Lower lobe of right lung (tissue), 2 donors: ENCODE measurements at regions not wholly inside any gene's neighbourhood (a gene's known extent, or its start where the extent isn't known, plus 50 kb on each side); places are given as distances from the start of the nearest gene placed in this dataset.

Source experiments
- ATAC-seq, 2 donors: fragments of 200-7000 bp; cut with Tn5 transposase; one replicate each; pipeline ENCODE4 v1.9.1; 2020 to 2022; ENCODE audit warnings: mild to moderate bottlenecking in 2 of 2, moderate library complexity in 2 of 2
- DNase-seq: peaks from one replicate; pipeline ENCODE4 v3.0.0-alpha.2; 2020
- H3K27ac ChIP-seq: fragments of 200-600 bp; one replicate; pipeline ENCODE4 v1.8.0; 2022
- H3K27me3 ChIP-seq: fragments of 200-600 bp; one replicate; pipeline ENCODE4 v1.8.0; 2022; ENCODE audit warnings: low read depth
- H3K36me3 ChIP-seq: fragments of 200-600 bp; one replicate; pipeline ENCODE4 v1.8.0; 2022; ENCODE audit warnings: mild to moderate bottlenecking
- H3K4me1 ChIP-seq: fragments of 200-600 bp; one replicate; pipeline ENCODE4 v1.8.0; 2022
- H3K4me3 ChIP-seq: fragments of 200-600 bp; one replicate; pipeline ENCODE4 v1.8.0; 2022; ENCODE audit warnings: mild to moderate bottlenecking
- H3K9me3 ChIP-seq: fragments of 200-600 bp; one replicate; pipeline ENCODE4 v1.8.0; 2022
- intact Hi-C: fragments of 100-400 bp; cut with DNase I; formaldehyde crosslinking; loops from one replicate; pipeline ENCODE4 v1.11.0; 2022
- TF ChIP-seq, protein P1 (sequence below): fragments of 200-600 bp; IDR thresholded peaks from one replicate; pipeline ENCODE4 v1.8.0; 2022; ENCODE audit warnings: antibody characterized with exemption, mild to moderate bottlenecking
- donor health status: DM: no; HTN: yes; CAD: no; lungs with severe emphysema.

DNA sequence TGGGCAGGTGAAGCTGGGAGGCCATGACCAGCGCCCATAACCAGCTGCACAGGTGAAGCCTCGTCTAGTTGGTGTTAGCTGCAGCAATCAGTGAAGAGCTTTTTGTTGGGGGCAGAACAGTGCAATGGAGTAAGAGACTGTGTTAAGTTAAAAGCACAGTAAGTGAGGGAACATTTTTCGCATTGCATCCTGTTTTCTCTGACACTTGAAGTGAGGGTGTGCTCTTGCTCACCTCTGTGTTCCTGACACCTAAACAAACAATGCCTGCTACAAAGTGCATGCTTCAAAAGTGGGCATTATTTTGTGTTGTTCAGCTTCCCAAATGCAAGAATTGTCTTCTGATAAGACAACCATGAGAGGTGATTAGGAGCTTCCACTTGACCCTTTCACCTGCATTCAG is 324.0 kb upstream of the ACVR2A start:
- DNase-seq (no peak), ATAC-seq (peak; percentile 26 to 47)
- TF ChIP-seq, protein P1, sequence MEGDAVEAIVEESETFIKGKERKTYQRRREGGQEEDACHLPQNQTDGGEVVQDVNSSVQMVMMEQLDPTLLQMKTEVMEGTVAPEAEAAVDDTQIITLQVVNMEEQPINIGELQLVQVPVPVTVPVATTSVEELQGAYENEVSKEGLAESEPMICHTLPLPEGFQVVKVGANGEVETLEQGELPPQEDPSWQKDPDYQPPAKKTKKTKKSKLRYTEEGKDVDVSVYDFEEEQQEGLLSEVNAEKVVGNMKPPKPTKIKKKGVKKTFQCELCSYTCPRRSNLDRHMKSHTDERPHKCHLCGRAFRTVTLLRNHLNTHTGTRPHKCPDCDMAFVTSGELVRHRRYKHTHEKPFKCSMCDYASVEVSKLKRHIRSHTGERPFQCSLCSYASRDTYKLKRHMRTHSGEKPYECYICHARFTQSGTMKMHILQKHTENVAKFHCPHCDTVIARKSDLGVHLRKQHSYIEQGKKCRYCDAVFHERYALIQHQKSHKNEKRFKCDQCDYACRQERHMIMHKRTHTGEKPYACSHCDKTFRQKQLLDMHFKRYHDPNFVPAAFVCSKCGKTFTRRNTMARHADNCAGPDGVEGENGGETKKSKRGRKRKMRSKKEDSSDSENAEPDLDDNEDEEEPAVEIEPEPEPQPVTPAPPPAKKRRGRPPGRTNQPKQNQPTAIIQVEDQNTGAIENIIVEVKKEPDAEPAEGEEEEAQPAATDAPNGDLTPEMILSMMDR: no peak

DNA sequence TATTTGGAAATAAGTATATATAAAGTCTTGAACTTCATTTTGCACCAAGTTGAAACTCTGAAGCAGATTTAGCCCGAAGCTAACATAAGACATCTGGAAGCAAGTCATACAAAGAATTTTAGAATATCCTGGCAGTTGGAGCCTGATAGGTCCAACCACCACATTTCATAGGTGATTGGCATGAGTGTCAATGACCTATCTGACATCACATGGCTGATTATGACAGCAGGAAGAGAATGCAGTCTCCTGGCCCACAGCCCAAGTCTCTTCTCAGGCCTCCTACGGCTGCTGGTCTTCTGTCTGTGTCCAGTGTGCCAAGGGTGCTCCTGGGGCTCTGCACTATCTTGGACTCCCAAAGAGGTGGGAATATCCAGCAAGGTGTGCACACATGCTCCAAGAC is 325.7 kb upstream of the ACVR2A start:
- intact Hi-C loops: no loop called here
- Histone ChIP-seq H3K36me3 (no peaks in the 10 kb centered on the region), H3K9me3 (no peaks in the 10 kb centered on the region), H3K27me3 (no peaks in the 10 kb centered on the region), H3K27ac (no peak overlapping the region), H3K4me1 (no peaks in the 10 kb centered on the region), H3K4me3 (no peak overlapping the region)
- DNase-seq (no peak), ATAC-seq (no peak)
- TF ChIP-seq, protein P1: no peak

More for the DNA sequence above, 324.0 kb upstream of the ACVR2A start:
- Histone ChIP-seq H3K36me3 (no peaks in the 10 kb centered on the region), H3K9me3 (no peaks in the 10 kb centered on the region), H3K27me3 (no peaks in the 10 kb centered on the region), H3K27ac (no peak overlapping the region), H3K4me3 (no peak overlapping the region), H3K4me1 (peaks cover 2% of the 10 kb centered on the region)
- intact Hi-C loops: no loop called here

DNA sequence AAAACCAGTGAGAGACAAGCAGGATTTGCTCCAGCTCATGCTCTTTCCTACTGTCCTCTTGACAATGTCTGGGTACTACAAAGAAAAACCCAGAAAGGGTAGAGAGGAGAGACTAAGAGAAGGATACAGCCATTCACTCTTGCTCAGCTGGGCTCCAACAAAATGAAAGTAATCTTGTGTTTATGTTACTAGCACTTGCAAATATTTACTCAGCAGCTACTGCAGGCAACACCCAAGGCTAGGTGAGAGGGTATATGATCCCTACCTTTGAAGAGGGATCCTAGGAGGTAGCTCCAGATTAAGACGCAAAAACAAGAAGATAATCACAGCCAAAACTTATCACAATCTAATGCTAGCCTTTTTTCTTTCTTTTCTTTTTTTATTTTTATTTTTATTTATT is 329.6 kb upstream of the ACVR2A start:
- Histone ChIP-seq H3K27ac (no peak overlapping the region), H3K36me3 (no peaks in the 10 kb centered on the region), H3K27me3 (no peaks in the 10 kb centered on the region), H3K4me3 (no peak overlapping the region), H3K9me3 (no peaks in the 10 kb centered on the region), H3K4me1 (peaks cover 6% of the 10 kb centered on the region)
- TF ChIP-seq, protein P1: no peak
- ATAC-seq (peak in 1 of 2 donors; percentile 44), DNase-seq (no peak)
- intact Hi-C loops: no loop called here

DNA sequence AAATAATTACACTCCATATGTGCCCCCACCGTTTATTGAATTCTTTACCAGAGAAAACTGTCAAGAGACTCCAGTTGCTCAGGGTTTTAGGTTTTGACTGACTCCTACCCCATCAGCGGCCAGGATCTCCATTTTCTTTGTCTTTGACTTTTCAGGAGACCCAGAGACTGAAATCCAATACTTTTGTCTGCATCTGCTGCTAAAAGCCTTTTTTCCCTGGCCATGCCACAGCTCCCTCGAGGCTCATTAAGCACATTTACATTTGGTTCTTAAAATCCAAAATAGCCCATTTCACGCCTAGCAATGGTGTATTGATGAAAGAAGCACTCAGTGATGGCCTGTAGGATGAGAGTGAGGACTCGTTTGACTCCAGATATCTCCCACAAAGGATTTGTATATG is 332.6 kb upstream of the ACVR2A start:
- H3K27me3 ChIP-seq: no peaks in the 10 kb centered on the region
- H3K36me3 ChIP-seq: no peaks in the 10 kb centered on the region
- no peak overlapping the region for H3K4me3 ChIP-seq
- ATAC-seq (no peak), DNase-seq (no peak)
- no peaks in the 10 kb centered on the region for H3K9me3 ChIP-seq
- peaks cover 6% of the 10 kb centered on the region for H3K4me1 ChIP-seq
- TF ChIP-seq, protein P1: no peak
- peak overlapping the region; percentile 12 for H3K27ac ChIP-seq
- intact Hi-C loops: no loop called here

DNA sequence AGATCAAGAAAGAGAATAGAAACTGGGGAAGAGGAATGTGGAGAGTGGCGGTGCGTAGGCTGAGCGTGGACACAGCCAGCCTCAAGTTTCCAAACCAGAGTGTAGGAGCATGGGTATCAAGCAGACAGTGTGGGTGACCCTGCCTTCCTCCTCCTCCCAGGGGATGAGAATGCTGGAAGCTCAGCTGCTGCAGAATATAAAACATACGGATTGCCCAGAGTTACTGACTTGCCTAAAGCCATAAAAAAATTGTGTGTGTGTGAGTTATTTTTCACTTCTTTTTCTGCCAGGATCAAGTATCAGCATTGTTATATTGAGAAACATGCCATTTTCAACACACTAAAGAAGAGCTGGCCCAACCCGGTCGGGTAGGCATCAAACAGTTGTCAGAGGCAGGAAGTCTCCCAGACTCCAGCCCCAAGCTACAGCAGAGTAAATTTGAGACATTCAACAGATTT is 333.3 kb upstream of the ACVR2A start:
- Histone ChIP-seq H3K4me1 (peaks cover 6% of the 10 kb centered on the region), H3K9me3 (no peaks in the 10 kb centered on the region), H3K4me3 (no peak overlapping the region), H3K27ac (peak overlapping the region; percentile 12), H3K27me3 (no peaks in the 10 kb centered on the region), H3K36me3 (no peaks in the 10 kb centered on the region)
- DNase-seq: peak; percentile 55
- TF ChIP-seq, protein P1: no peak
- intact Hi-C loops: no loop called here
- peak; percentile 80 to 87 for ATAC-seq

DNA sequence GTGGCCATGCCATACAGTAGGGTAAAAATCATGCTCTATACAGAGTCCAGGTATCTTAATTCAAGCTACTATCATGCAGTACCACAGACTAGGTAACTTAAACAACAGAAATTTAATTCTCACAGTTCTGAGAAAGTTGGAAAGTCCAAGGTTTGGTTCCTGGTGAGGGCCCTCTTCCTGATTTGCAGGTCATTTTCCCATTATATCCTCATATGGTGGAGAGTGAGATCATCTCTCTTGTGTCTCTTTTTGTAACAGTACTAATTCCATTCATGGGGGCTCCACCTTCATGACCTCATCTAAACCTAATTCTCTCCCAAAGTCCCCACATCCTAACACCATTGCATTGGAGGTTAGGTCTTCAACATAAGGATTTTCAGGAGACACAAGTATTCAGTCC is 335.0 kb upstream of the ACVR2A start:
- intact Hi-C loops: no loop called here
- Histone ChIP-seq H3K27me3 (no peaks in the 10 kb centered on the region), H3K4me3 (no peak overlapping the region), H3K9me3 (no peaks in the 10 kb centered on the region), H3K27ac (no peak overlapping the region), H3K4me1 (peaks cover 6% of the 10 kb centered on the region), H3K36me3 (no peaks in the 10 kb centered on the region)
- ATAC-seq: no peak
- no peak for DNase-seq
- TF ChIP-seq, protein P1: no peak
